H9 (cell line): ENCODE measurements at regions not wholly inside any gene's neighbourhood (a gene's known extent, or its start where the extent isn't known, plus 50 kb on each side); places are given as distances from the start of the nearest gene placed in this dataset.

Experiments
- DNase-seq: peaks from one replicate; pipeline ENCODE4 v3.0.0-alpha.2; 2017
- H2AFZ ChIP-seq: one replicate; pipeline ENCODE4 v1.6.1; 2013; ENCODE audit warnings: mild to moderate bottlenecking, low read length, control low read depth, moderate library complexity
- H2AK5ac ChIP-seq: 2 replicates; pipeline ENCODE4 v1.6.1; 2013; ENCODE audit warnings: low read length, control low read depth, mixed read lengths; ENCODE audit not compliant: insufficient read length
- H2BK120ac ChIP-seq: one replicate; pipeline ENCODE4 v1.6.1; 2013; ENCODE audit warnings: low read depth, mild to moderate bottlenecking, low read length, control low read depth, inconsistent platforms; ENCODE audit not compliant: poor library complexity, severe bottlenecking
- H2BK12ac ChIP-seq: 2 replicates; pipeline ENCODE4 v1.6.1; 2013; ENCODE audit warnings: low read length, control low read depth, mixed read lengths, low read depth; ENCODE audit not compliant: insufficient read length
- H2BK15ac ChIP-seq: 2 replicates; pipeline ENCODE4 v1.6.1; 2013; ENCODE audit warnings: low read depth, low read length, control low read depth
- H2BK20ac ChIP-seq: one replicate; pipeline ENCODE4 v1.6.1; 2013; ENCODE audit warnings: low read depth, mild to moderate bottlenecking, low read length, control low read depth, inconsistent platforms; ENCODE audit not compliant: poor library complexity, severe bottlenecking
- H2BK5ac ChIP-seq: 2 replicates; pipeline ENCODE4 v1.6.1; 2013; ENCODE audit warnings: low read length, control low read depth, mixed read lengths; ENCODE audit not compliant: insufficient read length
- H3K14ac ChIP-seq: 2 replicates; pipeline ENCODE4 v1.6.1; 2013; ENCODE audit warnings: low read length, control low read depth; ENCODE audit not compliant: insufficient read depth
- H3K18ac ChIP-seq: 2 replicates; pipeline ENCODE4 v1.6.1; 2013; ENCODE audit warnings: low read depth, mild to moderate bottlenecking, mixed read lengths, low read length, control low read depth; ENCODE audit not compliant: insufficient read length
- H3K23ac ChIP-seq: 2 replicates; pipeline ENCODE4 v1.6.1; 2013; ENCODE audit warnings: low read length, control low read depth, mixed read lengths, low read depth; ENCODE audit not compliant: insufficient read length
- H3K23me2 ChIP-seq: 2 replicates; pipeline ENCODE4 v1.6.1; 2013; ENCODE audit warnings: low read depth, mild to moderate bottlenecking, mixed read lengths, low read length, control low read depth; ENCODE audit not compliant: insufficient read length, poor library complexity, severe bottlenecking
- H3K27ac ChIP-seq: 2 replicates; pipeline ENCODE4 v1.5.1; 2013; ENCODE audit warnings: low read length, control low read depth, mixed read lengths, low read depth; ENCODE audit not compliant: insufficient read length
- H3K27me3 ChIP-seq: 2 replicates; pipeline ENCODE4 v1.6.1; 2013; ENCODE audit warnings: low read length, control low read depth, inconsistent platforms; ENCODE audit not compliant: insufficient read depth
- H3K4ac ChIP-seq: 2 replicates; pipeline ENCODE4 v1.6.1; 2013; ENCODE audit warnings: low read depth, mild to moderate bottlenecking, control low read depth, inconsistent platforms, low read length, moderate library complexity
- H3K4me1 ChIP-seq: 2 replicates; pipeline ENCODE4 v1.6.1; 2013; ENCODE audit warnings: low read length, control low read depth, inconsistent platforms; ENCODE audit not compliant: insufficient read depth
- H3K4me2 ChIP-seq: 2 replicates; pipeline ENCODE4 v1.6.1; 2013; ENCODE audit warnings: low read length, control low read depth, mixed read lengths; ENCODE audit not compliant: insufficient read length, insufficient read depth
- H3K56ac ChIP-seq: 2 replicates; pipeline ENCODE4 v1.6.1; 2013; ENCODE audit warnings: low read depth, mild to moderate bottlenecking, mixed read lengths, low read length, control low read depth; ENCODE audit not compliant: insufficient read length
- H3K79me1 ChIP-seq: 2 replicates; pipeline ENCODE4 v1.6.1; 2013; ENCODE audit warnings: low read depth, mild to moderate bottlenecking, moderate library complexity, low read length, control low read depth, inconsistent platforms; ENCODE audit not compliant: insufficient read depth, poor library complexity, severe bottlenecking
- H3K79me2 ChIP-seq: 2 replicates; pipeline ENCODE4 v1.6.1; 2013; ENCODE audit warnings: low read length, control low read depth, inconsistent platforms; ENCODE audit not compliant: insufficient read depth
- H3K9ac ChIP-seq: 2 replicates; pipeline ENCODE4 v1.6.1; 2013; ENCODE audit warnings: low read length, control low read depth, mixed read lengths; ENCODE audit not compliant: insufficient read length; ENCODE audit errors: extremely low read depth
- H3K9me3 ChIP-seq: one replicate; pipeline ENCODE4 v1.6.1; 2013; ENCODE audit warnings: low read depth, low read length, inconsistent platforms; ENCODE audit not compliant: control insufficient read depth
- H3T11ph ChIP-seq: one replicate; pipeline ENCODE4 v1.6.1; 2013; ENCODE audit warnings: mild to moderate bottlenecking, low read length, control low read depth, inconsistent platforms
- H4K20me1 ChIP-seq: one replicate; pipeline ENCODE4 v1.6.1; 2013; ENCODE audit not compliant: control insufficient read depth, insufficient read length, insufficient read depth
- H4K5ac ChIP-seq: 2 replicates; pipeline ENCODE4 v1.6.1; 2013; ENCODE audit warnings: low read depth, mild to moderate bottlenecking, mixed read lengths, low read length, control low read depth; ENCODE audit not compliant: insufficient read length
- H4K8ac ChIP-seq: replicated peaks from 2 replicates; pipeline ENCODE4 v1.6.1; 2013; ENCODE audit warnings: low read length, control low read depth, mixed read lengths, low read depth; ENCODE audit not compliant: insufficient read length
- H4K91ac ChIP-seq: 2 replicates; pipeline ENCODE4 v1.6.1; 2013; ENCODE audit warnings: low read depth, mild to moderate bottlenecking, moderate library complexity, mixed read lengths, low read length, control low read depth; ENCODE audit not compliant: insufficient read length
- H3K27ac Mint-ChIP-seq, 3 experiments: 2 replicates in 2 of 3; 3 replicates in 1 of 3; pipeline ENCODE4 v1.8.0; 2020 to 2021; ENCODE audit warnings: mixed read lengths in 3 of 3, mild to moderate bottlenecking in 1 of 3, moderate library complexity in 1 of 3
- H3K27me3 Mint-ChIP-seq: 2 replicates; pipeline ENCODE4 v1.8.0; 2021; ENCODE audit warnings: low read depth, mild to moderate bottlenecking, moderate library complexity, mixed read lengths
- H3K36me3 Mint-ChIP-seq, 3 experiments: 2 replicates in 2 of 3; 3 replicates in 1 of 3; pipeline ENCODE4 v1.8.0; 2020 to 2021; ENCODE audit warnings: low read depth in 3 of 3, mixed read lengths in 3 of 3; ENCODE audit not compliant: insufficient read depth in 1 of 3
- H3K4me1 Mint-ChIP-seq, 2 experiments: 2 replicates each; pipeline ENCODE4 v1.8.0; 2020; ENCODE audit warnings: mixed read lengths in 2 of 2
- H3K4me3 Mint-ChIP-seq, 2 experiments: 2 replicates in 1 of 2; 3 replicates in 1 of 2; pipeline ENCODE4 v1.8.0; 2020 to 2021; ENCODE audit warnings: mild to moderate bottlenecking in 2 of 2, mixed read lengths in 2 of 2, moderate library complexity in 1 of 2
- H3K9me3 Mint-ChIP-seq, 2 experiments: 2 replicates in 1 of 2; 3 replicates in 1 of 2; pipeline ENCODE4 v1.8.0; 2020; ENCODE audit warnings: mild to moderate bottlenecking in 2 of 2, mixed read lengths in 2 of 2, moderate library complexity in 1 of 2
- TF ChIP-seq, protein P1 (sequence below): fragments of 200-600 bp; sonication (generic); conservative IDR thresholded peaks from 3 replicates; pipeline ENCODE4 v1.8.0; 2021; ENCODE audit warnings: antibody characterized with exemption, mild to moderate bottlenecking

DNA sequence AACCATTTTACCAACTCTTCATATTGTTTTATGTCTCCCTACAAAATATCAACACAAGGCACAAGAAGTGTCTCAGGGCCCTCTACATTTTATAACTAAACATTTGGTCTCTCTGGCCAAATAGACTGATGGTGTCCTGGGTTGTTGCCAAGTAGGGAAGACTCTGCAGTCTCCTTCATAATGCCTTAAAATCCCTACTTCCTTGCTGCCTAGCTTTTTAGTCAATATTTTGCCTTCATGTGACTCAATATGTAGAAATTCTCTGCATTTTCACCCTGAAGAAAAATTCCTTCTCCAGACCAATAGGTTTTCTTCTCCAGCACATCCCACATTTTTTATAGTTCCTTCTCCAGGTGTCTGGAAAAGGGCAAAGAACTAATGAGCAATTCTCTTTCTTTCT is 72.6 kb upstream of the IPO9 start:
- Histone ChIP-seq H2BK15ac (no peak overlapping the region), H3K4me1 (peaks cover 17% of the 10 kb centered on the region), H3K79me2 (peaks cover 5% of the 10 kb centered on the region; the same call in 1 of the 2 replicates), H4K5ac (no peak overlapping the region), H3K79me1 (no peaks in the 10 kb centered on the region), H3K4me2 (no peak overlapping the region), H3K9me3 (no peaks in the 10 kb centered on the region), H2BK120ac (no peak overlapping the region), H3K14ac (no peak overlapping the region), H3K23ac (no peak overlapping the region), H2AK5ac (no peak overlapping the region), H3K9ac (no peak overlapping the region), H3K27ac (no peak overlapping the region), H2BK12ac (no peak overlapping the region), H4K8ac (no peak overlapping the region), H2BK5ac (no peak overlapping the region), H3K23me2 (no peaks in the 10 kb centered on the region), H2BK20ac (no peak overlapping the region), H3T11ph (no peak overlapping the region), H4K20me1 (no peaks in the 10 kb centered on the region), H3K56ac (no peak overlapping the region), H2AFZ (no peak overlapping the region), H3K4ac (no peak overlapping the region), H4K91ac (no peak overlapping the region), H3K18ac (no peak overlapping the region), H3K27me3 (no peaks in the 10 kb centered on the region)
- no peak for DNase-seq
- H3K27ac Mint-ChIP-seq = no peak overlapping the region
- H3K4me1 Mint-ChIP-seq = peaks cover 47 to 56% of the 10 kb centered on the region in 2 experiments
- no peaks in the 10 kb centered on the region; the same call in 1 of the 2 replicates for H3K27me3 Mint-ChIP-seq
- no peaks in the 10 kb centered on the region for H3K9me3 Mint-ChIP-seq
- H3K4me3 Mint-ChIP-seq = no peak overlapping the region
- TF ChIP-seq, protein P1, sequence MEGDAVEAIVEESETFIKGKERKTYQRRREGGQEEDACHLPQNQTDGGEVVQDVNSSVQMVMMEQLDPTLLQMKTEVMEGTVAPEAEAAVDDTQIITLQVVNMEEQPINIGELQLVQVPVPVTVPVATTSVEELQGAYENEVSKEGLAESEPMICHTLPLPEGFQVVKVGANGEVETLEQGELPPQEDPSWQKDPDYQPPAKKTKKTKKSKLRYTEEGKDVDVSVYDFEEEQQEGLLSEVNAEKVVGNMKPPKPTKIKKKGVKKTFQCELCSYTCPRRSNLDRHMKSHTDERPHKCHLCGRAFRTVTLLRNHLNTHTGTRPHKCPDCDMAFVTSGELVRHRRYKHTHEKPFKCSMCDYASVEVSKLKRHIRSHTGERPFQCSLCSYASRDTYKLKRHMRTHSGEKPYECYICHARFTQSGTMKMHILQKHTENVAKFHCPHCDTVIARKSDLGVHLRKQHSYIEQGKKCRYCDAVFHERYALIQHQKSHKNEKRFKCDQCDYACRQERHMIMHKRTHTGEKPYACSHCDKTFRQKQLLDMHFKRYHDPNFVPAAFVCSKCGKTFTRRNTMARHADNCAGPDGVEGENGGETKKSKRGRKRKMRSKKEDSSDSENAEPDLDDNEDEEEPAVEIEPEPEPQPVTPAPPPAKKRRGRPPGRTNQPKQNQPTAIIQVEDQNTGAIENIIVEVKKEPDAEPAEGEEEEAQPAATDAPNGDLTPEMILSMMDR = no peak
- no peaks in the 10 kb centered on the region for H3K36me3 Mint-ChIP-seq
